SKM-1 treated with dmso at 0.1 percent for 144 hours (cell line): ENCODE measurements at regions not wholly inside any gene's neighbourhood (a gene's known extent, or its start where the extent isn't known, plus 50 kb on each side); places are given as distances from the start of the nearest gene placed in this dataset.
A peak's percentile ranks its signal among the peaks of the same experiment; 100 is the strongest.
"Not testable (repeated sequence)": the region's sequence is repeated elsewhere in the genome, so short reads cannot be mapped to it uniquely, and the experiment has no call there.

Experiments
- DNase-seq: peaks from one replicate; lab custom pipeline; 2025; ENCODE audit not compliant: unreplicated experiment; lab: John Stamatoyannopoulos, UW

DNA sequence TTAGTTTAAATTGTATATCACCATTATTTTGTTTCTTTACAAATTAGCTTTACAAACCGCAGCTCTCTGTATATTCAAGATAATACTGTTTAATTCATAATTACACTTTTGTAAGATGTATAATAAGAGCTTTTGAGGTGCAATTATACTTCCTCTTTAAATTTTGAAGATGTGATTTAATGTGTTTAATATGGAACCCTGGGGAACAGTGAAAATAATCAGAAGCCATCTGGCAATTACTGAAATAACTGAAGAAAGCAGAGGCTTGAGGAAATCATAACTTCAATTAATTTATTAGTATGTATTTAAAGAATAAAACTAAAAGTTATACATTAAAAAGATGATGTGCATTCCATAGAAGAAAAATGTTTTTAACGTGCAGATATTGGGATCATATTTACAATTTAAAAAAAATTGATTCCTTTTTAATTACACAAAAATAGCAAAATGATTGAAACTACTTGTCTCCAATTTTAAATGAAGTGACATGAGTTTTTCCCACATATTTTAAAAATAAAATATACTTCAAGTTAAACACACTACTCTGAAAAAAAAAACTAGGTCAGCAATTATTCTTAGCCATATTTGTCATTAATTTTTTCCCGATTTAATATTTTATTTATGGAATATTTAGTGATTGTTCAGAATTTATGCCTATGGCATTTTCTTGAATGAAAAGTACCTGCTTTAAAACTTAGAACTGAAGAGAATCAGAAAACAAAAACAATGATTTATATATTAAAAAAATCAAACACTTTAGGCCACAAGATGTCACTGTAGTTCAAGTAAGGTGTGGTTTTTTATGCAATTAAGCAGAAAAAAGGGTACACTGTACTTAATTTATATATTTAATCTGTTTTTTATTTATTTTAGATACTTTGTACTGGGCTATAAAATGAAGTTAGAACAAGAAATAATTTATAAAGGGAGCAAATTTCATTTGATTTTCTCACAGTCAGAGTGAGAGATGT is 942.7 kb upstream of the NDST4 start:
- peak; percentile 4 for DNase-seq

DNA sequence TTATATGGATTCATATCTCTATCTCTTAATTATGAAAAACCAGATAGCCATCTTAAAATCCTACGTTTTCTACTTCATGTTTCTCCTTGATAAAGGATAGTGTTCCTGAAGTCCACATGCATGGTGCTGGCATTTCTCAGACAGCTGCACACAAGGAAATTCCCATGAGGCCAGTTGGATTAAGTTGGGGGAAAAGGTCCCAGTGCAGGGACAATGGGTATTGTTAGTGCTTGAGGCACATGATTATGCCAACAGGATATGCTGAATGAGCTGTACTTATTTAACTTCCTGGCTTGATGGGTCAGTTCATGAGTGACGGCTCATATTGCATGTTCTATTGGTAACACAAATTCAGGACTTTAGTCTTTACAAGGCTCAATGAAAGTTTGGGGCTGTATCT is 913.9 kb upstream of the NDST4 start:
- no peak for DNase-seq

- no peak for DNase-seq
Measured at GRCh38 chr4:116024954-116025708, 911.7 kb upstream of the NDST4 start.

GRCh38 chr4:116023049-116023448 is 909.6 kb upstream of the NDST4 start:
- no peak for DNase-seq

- DNase-seq, result peak; percentile 80
Measured at GRCh38 chr4:116020141-116020722, 906.8 kb upstream of the NDST4 start.

DNA sequence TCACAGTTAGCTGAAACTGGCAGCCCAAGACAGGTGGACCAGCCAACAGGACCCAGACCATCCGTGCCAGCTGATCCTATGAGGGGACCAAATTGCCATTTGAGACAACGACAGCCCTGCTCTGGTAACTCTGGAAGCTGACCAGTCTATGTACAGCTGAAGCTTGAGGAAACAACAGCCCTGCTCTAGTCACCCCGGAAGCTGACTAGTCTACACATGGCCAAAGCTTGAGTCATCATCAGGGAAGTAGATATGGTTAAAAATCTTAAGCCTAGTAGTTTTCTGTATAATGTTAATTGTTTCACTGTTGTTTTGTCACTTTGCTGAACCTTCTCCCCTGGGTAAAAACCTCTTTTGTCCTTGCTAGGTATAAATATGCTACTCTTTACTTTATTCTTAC is 905.4 kb upstream of the NDST4 start:
- DNase-seq, result no peak

DNA sequence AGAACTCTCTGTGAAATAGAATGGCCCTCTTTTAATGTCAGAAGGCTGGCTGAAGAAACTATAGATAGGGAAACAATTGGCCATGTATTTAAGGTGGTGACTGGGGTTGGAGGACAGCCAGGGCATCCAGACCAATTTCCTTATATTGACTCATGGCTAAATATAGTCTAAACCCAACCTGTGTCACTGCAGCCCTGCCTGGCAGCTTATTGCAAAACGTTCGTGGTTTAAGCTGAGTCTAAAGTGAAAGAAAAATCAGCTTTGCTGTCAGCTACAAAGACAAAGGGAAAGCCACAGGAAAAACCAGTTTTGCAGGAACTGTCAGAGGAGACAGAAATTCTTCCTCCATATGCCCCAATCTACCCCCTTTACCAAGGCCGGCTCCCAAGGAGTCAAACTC is 902.8 kb upstream of the NDST4 start:
- peak; percentile 91 for DNase-seq

- DNase-seq, result peak; percentile 68
Measured at GRCh38 chr4:116015549-116015948, 902.1 kb upstream of the NDST4 start.

DNA sequence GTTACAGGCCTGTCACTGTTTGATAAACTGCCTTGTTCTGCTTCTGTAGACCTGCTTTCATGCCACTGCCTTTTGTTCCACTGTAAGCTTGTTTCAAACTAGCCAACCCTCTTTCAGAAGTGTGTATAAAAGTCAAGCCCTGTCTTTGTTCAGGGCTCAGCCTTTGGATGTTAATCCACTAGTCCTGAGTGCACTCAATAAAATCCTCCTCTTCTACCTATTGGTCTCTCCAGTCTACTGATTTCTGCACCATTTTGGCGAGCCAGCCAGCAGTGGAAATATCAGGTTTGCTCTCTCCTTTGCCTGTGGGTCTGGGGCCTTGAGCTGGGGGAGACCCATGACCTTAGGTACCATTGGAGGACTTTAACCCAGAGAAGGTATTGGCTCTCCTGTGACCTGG is 901.6 kb upstream of the NDST4 start:
- no peak for DNase-seq

DNA sequence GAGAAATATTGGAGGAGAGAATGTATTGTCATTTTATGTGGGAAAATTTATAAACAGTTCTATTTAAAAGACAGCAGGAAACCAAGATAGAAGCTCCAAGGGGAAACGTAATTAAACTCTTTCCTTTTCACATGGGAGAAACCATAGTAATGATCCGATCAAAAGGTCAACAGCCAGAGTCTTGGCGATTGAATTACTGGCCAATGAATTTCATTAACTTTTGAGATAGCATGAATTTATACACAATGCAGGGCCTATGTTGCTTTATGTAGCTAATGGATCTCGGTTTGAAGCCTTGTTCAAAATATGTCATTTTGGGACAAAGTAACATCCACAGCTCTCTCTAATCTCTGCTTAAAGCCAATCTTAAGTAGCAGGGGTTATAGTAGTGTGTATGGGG is 897.5 kb upstream of the NDST4 start:
- DNase-seq, result no peak

- no peak for DNase-seq
Measured at GRCh38 chr4:116005806-116006088, 892.3 kb upstream of the NDST4 start.

- DNase-seq, result no peak
Measured at GRCh38 chr4:116005037-116005805, 891.8 kb upstream of the NDST4 start.

DNA sequence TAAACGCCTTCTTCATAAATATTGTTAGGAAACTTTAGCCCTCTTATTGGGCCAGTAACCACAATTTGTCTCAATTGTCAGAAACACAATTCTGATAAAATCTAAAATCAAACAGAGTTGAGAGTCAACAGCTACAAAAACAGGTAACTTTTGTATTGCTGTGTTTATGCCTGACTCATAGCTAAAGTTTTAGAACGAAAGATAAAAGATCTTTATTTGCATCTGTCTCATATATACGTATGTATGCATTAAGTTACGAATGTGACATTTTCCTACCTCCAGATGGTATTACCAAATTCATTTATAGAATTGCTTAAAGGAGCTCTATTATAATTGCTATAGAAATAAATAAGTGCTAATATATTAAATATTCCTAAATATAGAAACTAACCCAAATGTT is 887.9 kb upstream of the NDST4 start:
- no peak for DNase-seq

GRCh38 chr4:115986573-115986972 is 873.2 kb upstream of the NDST4 start:
- DNase-seq, result no peak

DNA sequence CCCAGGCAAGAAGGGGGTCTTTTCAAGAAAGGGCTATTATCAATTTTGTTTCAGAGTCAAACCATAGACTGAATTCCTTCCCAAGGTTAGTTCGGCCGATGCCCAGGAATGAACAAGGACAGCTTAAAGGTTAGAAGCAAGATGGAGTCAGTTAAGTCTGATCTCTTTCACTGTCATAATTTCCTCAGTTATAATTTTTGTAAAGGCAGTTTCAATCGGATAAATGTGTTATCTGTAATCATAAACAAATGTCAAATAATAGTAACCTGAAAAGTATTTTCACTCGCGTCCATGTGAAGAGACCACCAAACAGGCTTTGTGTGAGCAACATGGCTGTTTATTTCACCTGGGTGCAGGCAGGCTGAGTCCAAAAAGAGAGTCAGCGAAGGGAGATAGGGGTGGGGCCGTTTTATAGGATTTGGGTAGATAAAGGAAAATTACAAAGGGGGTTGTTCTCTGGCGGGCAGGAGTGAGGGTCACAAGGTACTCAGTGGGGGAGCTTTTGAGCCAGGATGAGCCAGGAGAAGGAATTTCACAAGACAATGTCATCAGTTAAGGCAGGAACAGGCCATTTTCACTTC is 862.1 kb upstream of the NDST4 start:
- not testable (repeated sequence) for DNase-seq

DNA sequence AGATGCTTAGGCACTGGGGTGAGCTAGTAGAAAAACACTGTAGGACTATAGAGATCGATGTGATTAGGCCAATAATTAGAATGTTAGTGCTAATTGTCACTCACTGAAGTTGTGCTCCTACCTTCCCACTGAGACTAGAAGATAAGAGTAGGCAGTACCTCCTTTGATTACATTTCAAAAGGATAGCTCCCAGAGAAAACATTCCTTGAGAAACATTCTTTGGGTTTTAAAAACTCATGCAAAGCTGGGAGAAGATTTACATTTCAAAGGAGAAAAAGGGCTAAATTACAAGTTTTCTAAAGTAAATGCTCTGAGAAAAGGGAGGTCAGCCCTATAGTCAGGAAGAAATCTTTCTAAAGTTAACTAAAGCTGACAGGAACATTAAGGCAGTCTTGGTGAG is 860.3 kb upstream of the NDST4 start:
- DNase-seq, result no peak

DNA sequence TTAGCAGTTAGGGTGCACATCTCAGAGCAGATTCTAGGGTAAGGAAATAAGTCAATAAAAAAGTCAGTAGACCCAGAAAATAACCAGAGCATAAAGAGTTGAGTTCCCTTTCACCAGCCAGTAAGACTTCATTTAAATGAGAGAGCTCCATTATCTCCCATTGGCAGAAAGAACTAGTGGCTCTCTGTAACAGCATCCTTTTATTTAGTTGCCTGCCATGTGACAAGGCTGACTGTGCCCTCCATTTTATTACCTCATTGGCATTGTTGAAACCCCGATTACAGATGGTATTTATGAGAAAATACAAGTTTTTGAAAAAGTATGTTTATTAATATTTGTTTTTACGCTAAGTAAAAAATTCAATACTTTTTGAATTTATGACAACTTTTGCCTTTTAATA is 859.5 kb upstream of the NDST4 start:
- no peak for DNase-seq

GRCh38 chr4:115970859-115971258 is 857.4 kb upstream of the NDST4 start:
- no peak for DNase-seq

DNA sequence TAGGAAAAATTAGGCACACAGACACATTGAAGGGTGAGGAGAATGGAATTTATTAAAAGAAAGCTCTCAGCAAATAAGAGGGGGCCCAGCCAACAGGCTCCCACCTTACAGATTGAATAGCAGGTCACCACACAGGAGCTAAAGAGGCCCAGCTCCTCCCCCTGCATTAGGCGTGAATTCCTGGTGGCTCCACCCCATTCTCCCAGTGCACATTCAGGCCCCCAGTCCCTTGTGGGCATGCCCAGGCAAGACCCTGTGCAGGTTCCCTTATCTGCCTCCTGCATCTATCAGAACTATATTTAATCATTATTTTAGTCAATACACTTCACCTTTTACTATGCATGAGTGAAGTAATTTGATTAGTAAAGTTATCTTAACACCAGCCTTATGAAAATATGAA is 856.3 kb upstream of the NDST4 start:
- no peak for DNase-seq

DNA sequence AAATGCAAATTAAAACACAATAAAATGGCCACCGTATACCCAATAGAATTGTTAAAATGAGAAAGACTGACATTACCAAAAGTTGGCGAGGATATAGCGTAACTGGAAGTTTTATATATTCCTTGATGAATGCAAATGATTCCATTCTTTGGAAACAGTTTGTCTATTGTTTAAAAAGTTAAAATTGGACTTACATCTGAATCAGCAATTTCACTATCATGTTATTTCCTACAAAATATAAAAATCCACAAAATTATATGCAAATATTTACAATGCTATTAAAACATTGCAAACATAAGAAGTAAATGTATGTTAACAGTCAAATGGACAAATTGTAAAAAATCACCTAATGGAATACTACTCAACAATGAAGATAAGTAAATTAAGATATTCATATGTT is 852.2 kb upstream of the NDST4 start:
- DNase-seq, result no peak
